8988T (cell line): ENCODE measurements at regions not wholly inside any gene's neighbourhood (a gene's known extent, or its start where the extent isn't known, plus 50 kb on each side); places are given as distances from the start of the nearest gene placed in this dataset.
"Not testable (repeated sequence)": the region's sequence is repeated elsewhere in the genome, so short reads cannot be mapped to it uniquely, and the experiment has no call there.

Experiments
- DNase-seq: peaks from one replicate; pipeline ENCODE4 v3.0.0; 2011

GRCh38 chr17:64771980-64772844, 110.1 kb upstream of the SMURF2 start:
- DNase-seq, result no peak

GRCh38 chr17:64769712-64770111, 107.6 kb upstream of the SMURF2 start:
- DNase-seq, result no peak

DNA sequence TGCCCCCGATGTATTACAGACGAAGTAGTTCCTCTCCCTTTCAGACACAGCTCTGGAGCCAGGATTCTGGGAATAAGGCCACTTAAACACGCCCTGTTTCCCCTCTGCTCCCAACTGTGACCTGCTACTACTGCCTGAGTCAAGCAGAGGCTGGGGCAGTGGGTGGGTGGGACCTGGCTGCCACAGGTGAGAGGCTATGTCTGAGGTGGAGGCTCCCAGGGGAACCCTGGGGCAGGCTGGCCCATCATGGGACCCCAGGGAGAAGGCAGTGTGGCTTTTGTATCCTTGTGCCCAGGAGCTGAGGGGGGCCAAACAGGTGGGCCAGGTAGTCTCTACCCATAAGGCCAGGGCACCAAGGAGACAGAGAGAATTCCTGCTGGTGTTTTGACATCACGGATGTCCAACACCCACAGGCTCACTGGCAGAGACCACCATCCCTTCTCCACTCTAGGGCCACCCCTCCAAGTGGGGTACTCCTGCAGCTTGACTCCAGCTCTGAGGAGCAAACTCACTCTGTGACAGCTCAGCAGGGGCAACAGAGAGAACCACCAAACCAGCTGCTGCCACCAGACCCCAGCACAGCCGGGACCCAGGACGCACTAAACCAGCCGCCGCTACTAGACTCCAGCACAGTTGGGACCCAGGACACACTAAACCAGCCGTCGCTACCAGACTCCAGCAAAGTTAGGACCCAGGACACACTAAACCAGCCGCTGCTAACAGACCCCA, 105.3 kb upstream of the SMURF2 start:
- DNase-seq, result no peak

DNA sequence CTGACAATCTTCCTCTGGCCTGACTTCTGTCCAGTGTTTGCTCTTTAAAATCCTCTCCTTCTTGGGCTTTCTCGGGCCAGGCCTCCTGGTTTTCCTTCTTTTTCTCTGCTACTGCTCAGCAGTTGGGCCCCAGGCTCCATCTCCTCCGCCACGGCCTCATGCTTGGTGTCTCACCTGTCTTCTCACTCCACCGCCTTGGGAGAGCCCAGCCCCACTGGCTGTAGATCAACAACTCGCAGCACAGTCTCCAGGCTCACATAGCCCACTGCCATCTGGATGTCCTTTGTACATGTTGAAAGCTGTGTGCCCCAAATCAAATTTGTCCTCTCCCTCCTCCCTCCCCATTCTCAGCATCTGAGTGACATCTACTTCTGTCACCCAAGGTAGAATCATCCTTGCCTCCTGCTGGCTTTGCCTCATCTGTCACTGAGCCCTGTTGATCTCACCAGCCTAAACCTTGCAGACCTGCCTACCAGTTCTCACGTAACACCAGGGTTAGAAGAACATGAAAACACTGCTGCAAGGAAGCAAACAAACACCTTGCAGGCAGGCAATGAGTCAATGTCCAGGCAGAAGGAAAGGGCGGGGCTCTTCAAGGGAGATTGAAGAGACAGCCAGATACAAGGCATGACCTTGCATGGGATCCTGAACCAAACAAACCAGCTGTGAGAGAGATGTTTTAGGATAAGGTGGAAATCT, 103.2 kb upstream of the SMURF2 start:
- DNase-seq, result no peak

GRCh38 chr17:64750891-64751677, 89.0 kb upstream of the SMURF2 start:
- no peak for DNase-seq

- DNase-seq, result no peak
Measured at GRCh38 chr17:64750478-64750877, 88.4 kb upstream of the SMURF2 start.

GRCh38 chr17:64749306-64749705, 87.2 kb upstream of the SMURF2 start:
- DNase-seq, result no peak

DNA sequence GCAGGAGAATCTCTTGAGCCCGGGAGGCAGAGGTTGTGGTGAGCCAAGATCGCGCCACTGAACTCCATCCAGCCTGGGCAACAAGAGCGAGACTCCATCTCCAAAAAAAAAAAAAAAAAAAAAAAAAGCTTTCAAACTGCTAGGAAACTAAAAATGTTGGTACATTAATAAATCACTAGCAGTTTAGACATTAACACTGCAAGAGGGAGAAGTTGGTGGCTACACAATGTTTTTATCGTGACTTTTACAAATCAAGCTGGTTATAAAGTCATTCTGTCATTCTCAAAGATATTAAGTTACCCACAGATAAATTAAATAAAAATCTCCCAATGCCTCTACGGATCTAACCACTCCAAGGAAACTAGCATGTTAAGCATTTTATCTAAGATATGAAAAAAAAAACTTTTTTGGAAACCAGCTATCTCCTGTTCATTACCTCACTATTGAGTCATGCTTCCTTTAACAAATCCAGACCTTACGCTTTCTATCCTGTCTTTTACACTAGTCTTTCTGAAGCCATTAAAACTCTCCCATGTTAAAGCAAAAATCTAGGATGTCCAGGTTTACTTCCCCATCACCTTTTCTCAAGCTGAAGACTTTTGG, 85.9 kb upstream of the SMURF2 start:
- DNase-seq, result no peak

GRCh38 chr17:64742326-64742725, 80.2 kb upstream of the SMURF2 start:
- DNase-seq, result no peak

GRCh38 chr17:64741916-64742315, 79.8 kb upstream of the SMURF2 start:
- DNase-seq, result not testable (repeated sequence)

DNA sequence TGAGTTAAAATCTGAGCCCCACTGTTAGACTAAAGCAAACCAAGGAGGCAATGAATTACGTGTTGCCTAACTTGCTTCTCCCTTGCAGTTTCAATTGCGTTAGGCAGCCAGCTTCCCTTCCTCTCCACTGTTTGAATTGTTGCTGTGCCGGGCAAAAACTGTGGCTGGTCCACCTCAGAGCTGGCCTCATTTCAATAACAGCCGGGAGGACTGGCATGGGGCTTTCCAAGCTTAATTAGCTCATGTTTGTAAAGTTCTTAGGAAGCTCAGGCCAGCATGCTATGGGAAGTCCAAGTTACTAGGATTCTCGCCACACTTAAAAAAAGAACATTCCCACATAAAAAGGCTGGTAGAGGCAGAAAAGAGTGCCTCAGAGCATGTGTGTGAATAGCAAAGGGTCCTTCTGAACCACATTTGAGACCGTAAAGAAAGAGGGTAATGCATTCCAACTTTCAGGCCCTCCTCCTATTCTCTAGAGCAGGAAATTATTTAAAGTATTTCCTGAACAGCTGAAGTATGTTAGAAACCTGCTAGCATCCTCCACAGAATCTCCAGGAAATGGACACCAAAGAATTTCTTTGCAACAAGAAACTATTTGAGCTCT, 79.0 kb upstream of the SMURF2 start:
- no peak for DNase-seq

DNA sequence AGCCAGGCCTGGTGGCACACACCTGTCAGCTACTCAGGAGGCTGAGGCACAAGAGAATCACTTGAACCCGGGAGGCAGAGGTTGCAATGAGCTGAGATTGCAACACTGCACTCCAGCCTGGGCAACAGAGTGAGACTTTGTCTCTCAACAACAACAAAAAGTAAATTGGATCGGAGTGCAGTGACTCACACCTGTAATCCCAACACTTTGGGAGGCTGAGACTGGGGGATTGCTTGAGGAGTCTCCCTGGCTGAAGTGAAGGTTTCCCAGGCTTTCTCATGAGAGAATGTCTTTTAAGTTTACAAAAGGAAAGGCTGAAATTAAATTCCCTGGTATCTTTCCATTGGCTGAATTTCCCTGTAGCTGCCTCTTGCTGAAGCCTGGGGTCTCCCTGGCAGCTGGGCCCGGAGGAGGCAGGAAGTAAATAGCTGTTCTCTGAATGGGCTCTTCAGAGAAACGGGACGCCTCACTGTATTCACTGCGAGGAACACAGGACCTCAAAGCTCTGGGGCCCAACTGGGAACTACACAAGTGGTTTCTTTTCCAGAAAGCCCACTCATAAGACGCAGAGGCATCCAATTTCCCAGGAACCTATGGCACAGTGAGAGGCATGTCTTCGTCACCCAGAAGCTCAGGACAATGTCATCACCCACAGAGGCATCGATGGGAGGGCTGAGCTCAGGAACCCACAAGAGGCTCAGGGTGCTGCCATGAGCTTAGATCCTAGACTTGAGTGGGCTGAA, 77.4 kb upstream of the SMURF2 start:
- DNase-seq, result no peak

- no peak for DNase-seq
Measured at GRCh38 chr17:64736804-64737492, 74.8 kb upstream of the SMURF2 start.

DNA sequence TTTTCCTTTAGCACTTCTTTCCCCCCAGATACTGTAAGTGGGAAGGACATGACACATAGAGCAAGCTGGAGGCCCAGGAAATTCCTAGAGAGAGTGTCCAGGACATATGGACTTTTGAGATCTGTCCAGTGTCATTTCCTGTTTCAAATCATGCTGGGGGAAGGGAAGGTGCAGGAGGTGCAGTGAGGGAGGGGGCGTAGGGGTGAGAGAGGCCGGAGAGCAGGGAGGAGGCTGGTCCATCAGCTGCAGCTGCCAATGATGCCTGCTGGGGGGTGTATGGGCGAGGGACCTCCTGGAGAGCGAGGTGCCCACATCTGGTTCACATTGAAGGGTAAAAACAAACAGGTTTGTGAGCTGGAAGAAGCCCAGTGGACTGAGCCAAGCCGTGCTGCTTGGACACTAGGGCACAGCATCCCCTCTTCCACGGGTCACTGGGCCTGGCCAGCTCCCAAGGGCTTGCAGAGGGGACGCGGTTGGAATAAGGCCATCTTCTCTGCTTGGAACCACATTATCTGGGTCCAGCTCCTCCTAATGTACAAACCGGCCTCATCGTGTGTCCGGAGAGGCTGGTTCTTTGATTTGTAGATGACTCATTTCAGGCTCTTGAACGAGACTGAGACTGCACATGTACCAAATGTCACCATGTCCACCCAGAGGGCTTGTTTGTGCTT, 70.4 kb upstream of the SMURF2 start:
- DNase-seq, result no peak

GRCh38 chr17:64730023-64730422, 67.9 kb upstream of the SMURF2 start:
- DNase-seq, result not testable (repeated sequence)

DNA sequence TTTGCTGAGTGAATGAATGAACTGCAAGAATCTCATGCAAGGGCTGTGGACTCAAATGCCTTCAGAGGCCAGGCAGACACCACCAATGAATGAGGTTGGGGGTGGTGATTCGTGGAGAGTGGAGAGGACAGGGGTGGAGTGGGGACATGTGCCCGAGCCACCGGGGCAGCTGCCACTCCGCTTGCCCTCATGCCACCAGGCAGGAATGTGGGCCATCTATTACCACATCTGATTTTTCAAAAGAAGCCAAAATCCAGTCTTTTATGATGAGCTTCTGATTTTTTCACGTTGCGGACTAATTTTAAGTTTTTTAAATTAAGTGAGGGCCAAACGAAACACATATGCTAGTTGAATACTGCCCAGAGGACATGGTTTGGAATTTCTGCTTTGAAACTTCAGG, 67.1 kb upstream of the SMURF2 start:
- no peak for DNase-seq

- DNase-seq, result no peak
Measured at GRCh38 chr17:64728041-64728695, 66.1 kb upstream of the SMURF2 start.

DNA sequence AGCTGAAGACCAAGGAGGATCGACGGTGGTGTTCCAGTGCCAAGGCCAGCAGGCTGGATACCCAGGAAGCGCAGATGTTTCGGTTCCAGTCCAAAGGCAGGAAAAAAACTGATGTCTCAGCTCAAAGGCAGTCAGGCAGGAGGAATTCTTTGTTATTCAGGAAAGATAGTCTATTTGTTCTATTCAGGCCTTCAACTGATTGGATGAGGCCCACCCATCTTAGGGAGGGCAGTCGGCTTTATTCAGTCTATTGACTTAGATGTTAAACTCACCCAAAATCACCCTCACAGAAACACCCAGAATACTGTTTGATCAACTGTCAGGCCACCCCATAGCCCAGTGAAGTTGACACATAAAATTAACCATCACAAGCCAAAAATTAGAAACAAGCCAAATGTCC, 63.9 kb upstream of the SMURF2 start:
- DNase-seq, result not testable (repeated sequence)

- DNase-seq, result not testable (repeated sequence)
Measured at GRCh38 chr17:64724246-64724645, 62.1 kb upstream of the SMURF2 start.
